ENCODE measurements at regions not wholly inside any gene's neighbourhood (a gene's known extent, or its start where the extent isn't known, plus 50 kb on each side); places are given as distances from the start of the nearest gene placed in this dataset.

DNA sequence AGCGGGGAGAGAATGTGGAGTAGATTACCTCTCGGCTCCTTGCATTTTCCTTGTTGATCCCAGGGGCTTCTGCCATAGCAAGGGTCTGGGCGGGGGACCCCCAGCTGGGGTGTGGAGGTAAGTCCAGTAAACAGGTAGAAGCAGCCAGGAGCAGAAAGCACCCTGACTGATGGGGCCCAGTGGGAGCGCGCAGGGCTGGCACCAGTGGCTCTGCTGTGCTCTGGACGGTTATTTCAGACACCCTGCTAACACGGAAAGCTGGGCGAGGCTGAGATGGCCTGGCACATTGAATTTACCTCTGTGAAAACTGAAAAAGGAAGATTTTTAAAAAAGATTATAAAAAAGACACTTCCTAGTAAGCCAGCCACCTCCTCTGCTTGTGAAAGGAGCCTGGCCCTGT lies 88.4 kb upstream of the CALM2 start:
- no peak for DNase-seq

DNA sequence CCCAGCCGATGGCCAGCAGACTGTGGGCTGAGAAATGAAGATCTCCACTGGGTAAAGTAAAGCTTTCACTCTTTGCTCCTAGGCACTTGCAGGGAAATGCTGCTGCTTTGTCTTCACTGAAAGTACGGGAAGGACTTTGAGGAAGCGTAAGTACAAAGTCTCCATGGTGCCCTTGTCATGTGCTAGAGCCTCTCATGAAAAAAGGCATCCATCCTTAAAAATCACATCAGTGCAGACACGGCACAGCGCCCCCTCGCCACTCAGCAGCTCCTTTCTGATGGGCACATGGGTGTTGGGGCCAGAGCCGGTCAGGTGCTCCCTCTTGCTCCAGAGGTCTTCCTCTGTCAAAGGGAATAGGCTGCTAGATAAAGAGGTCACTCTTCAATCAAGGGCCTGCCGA lies 87.8 kb upstream of the CALM2 start:
- no peak for DNase-seq

DNA sequence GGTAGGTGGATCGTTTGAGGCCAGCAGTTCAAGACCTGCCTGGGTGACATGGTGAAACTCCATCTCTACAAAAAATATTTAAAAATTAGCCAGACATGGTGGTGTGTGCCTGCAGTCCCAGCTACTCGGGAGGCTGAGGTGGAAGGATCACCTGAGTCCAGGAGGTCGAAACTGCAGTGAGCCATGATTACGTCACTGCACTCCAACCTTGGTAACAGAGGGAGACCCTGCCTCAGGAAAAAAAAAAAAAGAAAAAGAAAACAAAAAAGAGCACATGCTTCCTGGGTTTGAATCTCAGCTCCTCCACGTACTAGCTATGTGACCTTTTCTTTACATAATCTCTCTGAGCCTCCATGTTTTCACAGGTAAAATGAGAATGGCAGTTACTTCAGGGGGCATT lies 86.3 kb upstream of the CALM2 start:
- DNase-seq: no peak

DNA sequence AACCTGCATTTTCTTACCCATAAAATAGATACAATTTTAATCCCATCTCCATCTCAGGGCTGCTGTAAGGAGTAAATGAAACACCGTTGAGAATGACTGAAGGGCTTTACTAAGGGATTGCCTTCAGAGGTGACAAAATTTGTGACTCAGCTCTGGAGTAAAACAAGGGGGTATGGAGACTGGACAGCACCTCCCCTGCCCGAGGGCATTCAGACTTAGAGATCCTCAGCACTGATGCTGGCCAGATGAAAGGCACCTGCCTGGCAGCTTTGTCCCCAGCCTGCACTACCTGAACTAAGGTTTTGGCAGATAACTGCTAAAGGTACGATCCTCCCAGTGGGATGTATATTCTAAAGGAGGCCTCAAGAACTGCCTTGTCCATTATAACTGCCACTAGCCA lies 84.7 kb upstream of the CALM2 start:
- no peak for DNase-seq

DNA sequence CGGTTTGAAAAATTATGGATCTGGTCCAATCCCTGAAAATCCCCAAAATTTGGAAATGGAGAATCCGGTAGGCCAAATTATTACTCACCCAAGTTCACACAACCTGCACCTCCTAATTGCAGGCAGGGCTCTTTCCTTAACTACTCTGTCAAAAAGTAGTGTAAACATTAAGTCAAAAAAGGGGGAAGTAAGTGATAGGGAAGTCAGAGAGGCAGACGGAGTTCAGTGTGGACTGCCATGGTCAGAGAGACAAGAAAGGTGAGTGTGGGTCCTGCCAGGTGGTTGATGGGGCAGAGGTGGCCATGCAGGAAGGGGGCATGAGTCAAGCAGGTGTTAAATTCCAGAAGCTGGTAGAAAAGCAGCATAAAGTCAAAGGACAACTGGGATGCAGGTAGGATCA lies 83.5 kb upstream of the CALM2 start:
- DNase-seq: no peak

DNA sequence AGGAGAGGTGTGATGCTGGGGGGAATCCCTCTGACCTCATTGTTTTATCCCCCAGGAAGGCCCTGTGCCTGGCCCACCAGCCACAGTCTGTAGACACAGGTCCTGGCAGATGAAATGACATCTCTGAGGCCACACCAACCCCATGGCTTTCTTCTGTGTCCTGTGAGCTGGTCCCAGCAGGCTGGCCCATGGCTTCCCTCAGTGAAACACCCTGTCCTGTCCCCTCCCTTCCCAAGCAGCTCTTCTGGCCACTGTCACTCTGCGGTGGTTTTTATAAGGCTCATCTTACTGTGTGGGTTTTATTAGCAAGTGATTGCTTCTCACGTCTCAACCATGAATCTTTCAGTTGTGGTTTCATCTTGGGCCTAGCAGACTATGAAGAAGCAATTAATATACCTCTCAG lies 81.6 kb upstream of the CALM2 start:
- DNase-seq: no peak

DNA sequence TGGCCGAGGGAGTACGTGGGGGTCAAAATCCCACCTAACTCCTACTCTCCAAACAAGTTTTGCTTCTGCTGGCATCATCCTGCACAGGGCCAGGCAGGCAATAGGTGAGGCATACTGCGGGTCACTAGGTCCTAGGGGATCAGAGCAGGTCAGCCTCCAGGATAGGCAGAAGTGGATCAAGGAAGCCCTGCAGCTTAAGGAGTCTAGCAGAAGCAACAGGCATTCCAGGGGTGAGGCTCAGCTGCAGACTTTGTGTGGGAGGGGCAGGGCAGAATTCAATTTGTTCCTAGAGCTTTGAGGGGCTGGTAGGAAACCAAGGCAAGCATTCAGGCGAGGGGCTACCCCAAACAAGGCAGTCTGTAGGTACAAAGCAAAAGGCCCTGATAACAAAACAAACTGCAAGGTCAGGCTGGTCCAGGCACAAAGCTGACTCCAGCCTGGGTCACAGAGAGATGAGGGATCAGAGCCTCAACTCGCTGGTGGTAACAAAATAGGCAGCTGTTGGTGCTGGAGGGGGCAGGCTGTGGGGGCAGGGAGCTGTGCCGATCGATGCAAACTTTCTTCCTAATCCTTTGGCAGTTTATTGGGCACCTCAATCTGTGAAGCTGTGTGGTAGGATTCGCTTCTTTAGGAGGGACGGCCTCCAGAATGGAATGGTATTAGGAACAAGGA lies 80.2 kb upstream of the CALM2 start:
- DNase-seq: no peak

DNA sequence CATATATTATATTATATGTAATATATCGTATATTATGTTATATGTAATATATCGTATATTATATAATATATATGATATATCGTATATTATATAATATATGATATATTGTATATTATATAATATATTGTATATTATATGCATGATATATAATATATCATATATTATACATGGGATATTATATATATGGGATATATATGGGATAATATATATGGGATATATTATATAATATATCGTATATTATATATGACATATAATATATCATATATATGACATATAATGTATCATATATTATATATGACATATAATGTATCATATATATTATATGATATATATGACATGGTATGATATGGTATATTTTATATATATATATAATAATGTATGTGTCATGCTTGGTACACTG lies 79.5 kb upstream of the CALM2 start:
- DNase-seq: no peak

DNA sequence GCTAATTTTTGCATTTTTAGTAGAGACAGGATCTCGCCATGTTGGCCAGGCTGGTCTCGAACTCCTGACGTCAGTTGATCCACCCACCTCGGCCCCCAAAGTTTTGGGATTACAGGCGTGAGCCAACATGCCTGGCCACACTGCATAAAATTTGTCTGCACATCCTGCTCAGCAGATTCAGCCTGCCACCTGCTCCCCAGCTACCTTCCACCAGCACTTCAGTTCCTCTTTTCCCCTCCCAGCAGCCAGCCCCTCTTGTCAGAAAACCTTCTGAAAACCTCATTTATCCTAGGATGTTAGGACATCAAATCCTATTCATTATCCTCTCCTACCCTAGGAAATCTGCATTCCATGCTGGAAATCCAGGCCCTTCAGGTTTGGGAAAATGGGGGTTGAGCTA lies 78.2 kb upstream of the CALM2 start:
- DNase-seq: no peak

DNA sequence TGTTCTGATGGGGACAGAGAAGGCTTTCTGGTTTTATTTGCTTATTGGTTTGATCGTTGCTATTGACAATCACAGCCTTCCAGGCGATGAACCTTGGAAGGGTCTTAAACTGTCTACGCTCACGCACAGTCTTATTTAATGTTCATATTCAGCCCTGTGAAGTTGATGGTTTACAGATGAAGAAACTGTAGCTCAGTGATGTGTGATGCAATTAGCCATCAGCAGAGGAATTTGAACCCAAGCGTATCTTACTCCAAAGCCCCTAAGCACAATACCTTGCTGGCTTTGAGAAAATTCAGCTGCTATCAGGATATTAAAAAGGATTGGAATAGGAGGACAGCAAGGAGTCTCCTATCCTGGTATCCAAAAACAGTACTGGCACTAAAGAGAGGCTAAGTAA lies 77.1 kb upstream of the CALM2 start:
- DNase-seq: no peak

DNA sequence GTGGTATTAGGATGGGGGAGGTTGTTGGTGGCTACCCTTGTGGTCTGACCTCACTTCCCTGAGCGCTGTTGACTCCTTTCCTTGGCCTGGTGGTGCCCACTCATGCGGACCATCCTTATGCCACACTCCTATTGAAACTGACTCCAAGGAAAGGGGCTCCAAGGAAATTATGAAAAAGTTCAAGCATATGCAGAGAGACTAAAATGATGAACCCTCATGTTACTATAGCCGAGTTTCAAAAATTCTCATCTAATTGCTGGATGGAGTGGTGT lies 75.0 kb upstream of the CALM2 start:
- no peak for DNase-seq

DNA sequence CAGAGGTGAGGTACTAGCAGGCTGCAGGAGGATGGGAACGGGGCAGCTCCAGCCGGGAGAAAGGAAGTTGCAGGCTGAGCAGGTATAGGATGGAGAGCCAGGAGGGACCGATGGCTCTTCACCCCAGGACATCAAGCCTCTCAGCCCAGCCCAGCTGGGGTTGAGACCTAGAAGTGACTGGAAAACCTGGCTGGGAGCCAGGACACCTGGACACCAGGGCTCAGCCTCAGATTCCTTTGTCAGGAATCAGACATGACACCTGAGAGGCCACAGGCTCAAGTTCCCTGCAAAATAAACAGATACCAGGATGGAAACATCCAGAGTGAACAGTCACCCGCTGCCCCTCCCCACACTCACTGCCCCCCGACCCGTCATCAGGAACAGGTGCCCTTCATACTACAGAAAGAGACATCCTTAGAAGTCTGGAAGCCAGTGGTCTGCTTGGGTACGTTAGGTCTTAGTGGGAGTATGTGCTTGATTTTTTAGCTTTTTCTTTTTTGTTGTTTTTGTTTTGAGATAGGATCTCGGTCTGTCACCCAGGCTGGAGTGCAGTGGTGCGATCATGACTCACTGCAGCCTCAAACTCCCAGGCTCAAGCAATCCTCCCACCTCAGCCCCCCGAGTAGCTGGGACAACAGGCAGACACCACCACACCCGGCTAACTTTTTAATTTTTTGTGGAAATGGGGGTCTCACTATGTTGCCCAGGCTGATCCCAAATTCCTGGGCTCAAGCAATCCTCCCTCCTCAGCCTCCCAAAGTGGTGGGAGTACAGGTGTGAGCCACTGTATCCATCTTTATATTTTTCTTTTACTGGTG lies 74.5 kb upstream of the CALM2 start:
- DNase-seq: no peak

DNA sequence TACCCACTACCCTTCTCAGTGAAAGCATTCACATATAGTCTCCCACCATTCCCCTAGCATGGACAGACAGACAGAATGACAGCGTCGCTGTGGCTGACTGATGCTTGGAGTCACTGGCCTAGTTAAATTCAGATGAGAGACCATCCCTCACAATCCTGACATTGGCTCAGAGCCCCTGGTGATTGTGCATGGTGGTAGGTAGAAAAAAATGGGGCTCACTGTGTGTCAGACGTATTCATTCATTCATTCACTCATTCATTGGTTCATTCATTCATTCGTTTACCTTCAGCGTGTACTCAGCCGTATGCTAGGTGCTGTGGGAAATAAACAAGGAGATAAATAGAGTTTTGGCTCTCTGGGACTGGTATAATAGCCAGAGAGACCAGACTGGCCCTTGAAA lies 73.6 kb upstream of the CALM2 start:
- DNase-seq: no peak

DNA sequence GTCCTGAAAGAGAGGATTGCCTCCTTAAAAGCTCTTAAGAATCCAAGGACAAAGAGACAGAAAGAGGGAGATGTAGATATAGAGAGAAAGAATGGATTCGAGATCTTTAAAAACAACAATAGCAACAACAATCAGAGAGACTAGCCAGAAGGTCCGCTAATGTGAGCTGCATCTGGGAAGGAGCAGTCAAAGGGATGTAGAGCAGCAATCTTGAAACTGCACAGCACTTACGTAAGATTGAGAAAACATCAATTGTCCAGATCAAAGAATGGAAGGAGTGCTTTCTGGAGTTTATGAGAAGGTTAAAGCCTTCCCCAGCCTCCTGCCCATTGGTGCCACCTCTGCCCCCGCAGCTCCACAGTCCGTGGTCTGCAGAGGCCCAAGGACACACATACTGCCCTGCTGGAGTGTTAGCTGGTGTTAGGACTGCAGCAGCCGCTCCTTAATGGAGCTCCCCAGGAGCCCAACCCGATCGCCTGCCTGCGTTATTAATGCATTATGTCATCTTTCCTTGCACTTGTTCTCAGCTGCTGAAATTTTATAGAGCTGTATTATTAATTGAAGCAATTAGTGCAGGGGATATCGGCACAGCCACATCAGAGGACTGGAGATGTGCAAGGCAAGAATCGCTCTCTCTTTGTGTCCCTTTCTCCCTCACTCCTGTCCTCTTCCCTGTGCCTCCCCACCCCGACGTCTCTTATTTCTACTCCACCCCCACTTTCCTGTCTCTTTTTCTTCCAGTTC lies 73.0 kb upstream of the CALM2 start:
- DNase-seq: no peak

DNA sequence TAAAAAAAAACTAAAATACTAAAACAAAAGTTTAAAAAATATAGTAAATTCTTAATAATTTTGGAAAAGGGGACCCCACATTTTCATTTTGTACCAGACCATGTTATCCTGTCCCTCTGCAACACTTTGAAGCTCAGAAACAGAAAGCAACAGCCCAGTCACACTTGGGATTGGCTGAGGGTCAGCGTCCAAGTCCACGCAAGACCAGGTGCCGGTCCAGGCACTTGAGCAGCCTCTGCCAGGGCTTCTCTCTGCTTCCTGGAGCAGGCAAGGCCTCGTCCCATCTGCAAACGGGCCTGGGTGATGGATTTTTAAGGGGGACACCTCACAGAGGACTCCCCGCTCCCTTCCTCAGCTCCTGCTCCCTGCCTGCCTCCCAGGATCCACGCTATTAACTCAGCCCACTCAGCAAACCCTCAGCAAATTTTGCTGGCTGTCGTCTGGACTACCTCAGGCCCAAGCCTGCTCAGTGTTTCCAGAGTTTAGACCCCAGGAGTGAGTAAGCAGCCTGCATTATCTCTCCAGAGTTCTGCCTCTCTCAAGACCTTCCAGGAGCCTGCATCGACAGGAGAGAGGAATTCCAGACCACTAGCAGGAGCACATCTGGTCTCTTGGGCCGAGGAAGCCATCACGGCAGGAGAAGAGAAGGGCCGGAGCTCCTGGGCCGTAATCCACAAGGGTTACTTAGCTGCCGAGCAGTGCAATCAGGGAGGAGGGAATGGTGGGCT lies 67.4 kb upstream of the CALM2 start:
- no peak for DNase-seq

DNA sequence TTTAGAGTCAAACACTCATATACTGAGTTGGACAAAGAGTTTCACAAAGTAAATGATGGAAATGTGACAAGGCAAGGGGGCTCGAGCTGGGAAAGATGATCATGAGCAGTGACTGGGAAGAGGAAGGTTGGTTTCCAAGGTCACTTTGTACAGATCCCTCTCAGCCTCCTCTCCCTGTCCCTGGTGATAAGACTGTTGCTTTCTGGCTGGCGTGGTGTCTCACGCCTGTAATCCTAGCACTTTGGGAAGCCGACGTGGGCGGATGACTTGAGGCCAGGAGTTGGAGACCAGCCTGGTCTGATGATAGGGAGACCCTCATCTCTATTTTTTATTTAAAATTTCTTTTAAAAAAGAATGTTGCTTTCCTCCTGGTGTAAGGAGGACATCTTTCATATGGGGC lies 65.4 kb upstream of the CALM2 start:
- DNase-seq: no peak

DNA sequence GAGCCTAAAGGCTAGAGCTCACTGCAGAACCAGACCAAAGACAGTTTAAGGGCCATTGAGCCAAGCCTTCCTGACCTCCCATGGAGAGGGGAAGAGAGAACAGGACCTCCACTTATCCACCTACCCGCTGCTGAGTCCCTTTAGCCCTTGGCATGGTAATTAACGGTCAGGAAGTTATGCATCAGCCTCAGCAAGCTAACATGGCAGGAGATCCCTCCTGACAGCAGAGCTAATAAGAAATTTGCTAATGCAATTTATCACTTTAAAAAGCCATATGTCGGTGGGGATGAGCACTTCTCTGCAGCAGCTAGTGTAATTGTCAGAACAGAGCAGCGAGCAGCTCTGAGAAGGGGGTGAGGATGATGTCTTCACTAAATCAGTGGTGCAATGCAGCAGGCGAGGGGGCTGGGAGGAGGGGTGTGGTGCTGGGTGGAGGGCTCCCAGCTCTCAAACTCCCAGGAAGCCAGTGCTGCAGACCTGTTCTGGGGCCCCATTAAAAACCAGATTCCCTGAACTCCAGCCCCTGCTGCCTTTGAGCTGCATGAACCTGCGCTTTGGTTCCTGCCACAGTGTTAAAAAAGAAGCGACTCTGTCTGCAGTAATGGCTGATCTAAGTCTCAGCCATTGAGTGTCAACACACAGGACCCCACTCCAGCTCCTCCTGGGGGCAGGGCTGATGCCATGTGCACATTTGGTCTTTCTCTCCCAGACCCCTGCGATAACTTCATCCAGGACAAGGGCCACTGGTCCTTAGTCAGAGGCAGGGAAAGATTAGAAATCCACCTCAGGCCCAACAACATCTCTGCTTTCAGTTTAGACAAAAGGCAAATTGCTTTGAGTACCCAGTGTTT lies 63.0 kb upstream of the CALM2 start:
- no peak for DNase-seq

DNA sequence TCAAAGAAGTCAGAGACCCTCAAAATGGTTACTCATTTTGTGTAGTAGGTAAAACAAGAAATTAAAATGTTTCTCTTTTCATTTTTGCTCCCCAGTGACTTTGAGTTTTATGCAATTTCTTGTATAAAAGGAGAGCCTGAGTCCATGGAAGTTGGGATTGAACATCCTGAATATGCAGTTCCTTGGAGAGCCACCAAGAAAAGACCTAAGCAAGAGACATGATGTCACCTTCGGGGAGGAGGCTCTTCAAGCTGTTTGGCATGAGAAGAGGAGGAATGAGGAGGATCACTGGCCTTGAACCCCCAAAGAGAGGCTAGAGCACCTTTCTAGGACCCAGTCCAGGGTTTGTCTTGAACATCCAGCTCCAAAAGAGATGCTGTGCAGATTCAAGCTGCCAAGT lies 62.3 kb upstream of the CALM2 start:
- DNase-seq: no peak

DNA sequence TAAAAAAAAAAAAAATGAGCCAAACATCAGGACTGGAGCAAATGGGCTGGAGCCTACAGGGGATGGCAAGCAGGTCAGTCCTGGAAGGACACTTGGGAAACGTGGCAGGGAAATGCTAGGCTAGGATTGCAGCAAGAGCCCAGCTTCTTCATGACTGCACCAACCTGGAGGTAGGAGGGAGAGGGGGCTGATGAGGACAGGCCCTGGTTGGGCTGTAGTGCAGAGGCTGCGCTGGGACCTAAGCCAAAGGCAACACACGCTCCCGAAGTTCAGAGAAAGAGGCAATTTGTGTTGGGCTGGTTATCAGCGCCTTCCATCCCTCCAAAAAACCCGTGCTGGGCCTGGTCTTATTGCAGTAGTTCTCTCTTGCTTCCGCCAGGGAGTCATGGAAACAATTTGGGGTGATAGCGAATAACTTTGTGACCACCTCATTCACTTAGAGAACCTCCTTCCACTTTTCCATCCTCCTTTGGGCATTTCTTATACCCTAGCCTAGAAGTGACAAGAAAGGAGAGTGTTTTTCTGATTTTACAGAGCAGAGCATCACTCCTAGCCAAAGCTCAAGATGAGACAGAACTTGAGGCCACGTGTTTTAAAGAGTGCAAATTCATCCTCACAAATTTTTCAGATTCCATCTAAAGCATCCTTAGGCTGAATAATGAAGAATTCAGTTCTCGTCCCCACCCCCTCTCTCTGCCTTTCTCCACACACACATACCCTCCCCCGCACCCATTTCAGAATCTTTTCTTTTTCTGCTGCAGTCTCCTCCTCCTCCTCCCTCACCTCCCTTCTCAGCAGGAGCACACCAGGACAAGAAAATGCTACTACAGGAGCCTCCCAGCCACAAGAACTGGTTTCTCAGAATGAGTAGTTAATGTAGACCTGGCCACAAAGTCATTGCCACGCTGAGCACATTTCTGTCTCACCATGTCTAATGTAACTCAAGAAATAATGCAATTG lies 61.3 kb upstream of the CALM2 start:
- DNase-seq: no peak

DNA sequence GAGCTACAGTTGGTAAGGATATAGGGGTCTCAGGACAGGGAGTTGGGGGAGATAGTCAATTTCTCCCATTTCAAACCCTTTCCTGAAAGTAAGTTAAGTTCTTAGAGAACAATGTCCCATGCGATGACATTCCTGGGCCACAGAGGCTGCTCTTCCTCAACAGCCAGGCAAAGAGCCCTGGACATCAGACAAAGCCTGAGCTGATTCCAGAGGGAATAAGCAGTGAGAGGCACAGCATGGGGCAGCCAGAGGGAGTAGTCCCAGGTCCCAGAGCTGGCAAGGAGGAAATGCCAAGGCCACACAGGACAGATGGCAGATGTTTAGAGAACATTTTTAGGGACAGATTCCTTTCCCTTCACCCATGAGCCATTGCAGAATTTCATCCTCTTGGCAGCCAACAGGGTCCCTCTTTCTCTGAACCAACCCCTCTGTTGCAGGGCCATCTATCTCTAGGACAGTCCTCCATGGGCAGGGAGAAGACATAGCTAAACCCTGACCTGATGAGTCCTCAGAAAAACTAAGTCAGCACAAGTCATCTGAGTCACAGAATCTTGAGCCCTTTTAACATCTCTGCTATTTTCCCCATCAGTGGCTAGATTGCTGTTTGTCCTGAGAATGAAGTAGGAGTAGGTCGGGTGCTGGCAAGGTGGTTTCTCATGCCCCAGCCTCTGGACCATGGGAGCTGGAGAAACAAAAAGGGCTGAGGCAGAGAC lies 60.3 kb upstream of the CALM2 start:
- DNase-seq: no peak

DNA sequence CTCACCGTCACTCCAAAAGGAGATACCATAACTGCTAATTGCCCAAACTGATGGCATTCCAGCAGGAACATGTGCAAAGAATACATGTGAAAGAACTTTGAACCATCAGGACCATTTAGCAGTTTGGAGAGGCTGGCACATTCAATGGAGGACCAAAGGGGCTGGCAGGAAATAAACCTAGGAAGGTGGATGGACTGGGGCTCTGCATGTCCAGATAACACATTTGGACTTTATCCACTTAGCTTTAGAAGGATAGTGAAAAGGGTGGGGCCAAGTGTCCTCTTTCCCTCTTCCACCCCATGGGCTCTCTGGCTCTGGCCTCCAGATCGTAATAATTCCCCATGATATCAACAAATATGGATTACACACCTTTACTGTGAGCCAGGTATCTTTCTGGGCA lies 58.8 kb upstream of the CALM2 start:
- no peak for DNase-seq
